OCI-LY3 (cell line): ENCODE measurements at regions not wholly inside any gene's neighbourhood (a gene's known extent, or its start where the extent isn't known, plus 50 kb on each side); places are given as distances from the start of the nearest gene placed in this dataset.

ENCODE experiments used
- H2AFZ ChIP-seq: fragments of 200-600, 300-600 bp; shearing (Covaris generic); 2 replicates; pipeline ENCODE4 v1.6.0; 2014; ENCODE audit warnings: antibody characterized with exemption, low read depth, low read length
- H3K27ac ChIP-seq: fragments of 200-600, 300-600 bp; sonication (generic); 2 replicates; pipeline ENCODE4 v1.5.1; 2014; ENCODE audit warnings: mild to moderate bottlenecking, low read length, moderate library complexity, mixed read lengths
- H3K27me3 ChIP-seq: fragments of 200-600, 300-600 bp; sonication (generic); 2 replicates; pipeline ENCODE4 v1.6.1; 2014; ENCODE audit warnings: low read depth, low read length, mixed read lengths
- H3K36me3 ChIP-seq: fragments of 200-600, 300-600 bp; sonication (generic); replicated peaks from 2 replicates; pipeline ENCODE3; 2014; ENCODE audit warnings: low read depth, low read length, mixed read lengths
- H3K4me1 ChIP-seq: fragments of 300-600, 200-600 bp; sonication (generic); 2 replicates; pipeline ENCODE4 v1.6.1; 2014; ENCODE audit warnings: low read length, mixed read lengths
- H3K4me2 ChIP-seq: fragments of 200-600, 300-600 bp; sonication (generic); 2 replicates; pipeline ENCODE4 v1.6.1; 2014; ENCODE audit warnings: low read length, mixed read lengths
- H3K4me3 ChIP-seq: fragments of 300-600, 200-600 bp; sonication (generic); 2 replicates; pipeline ENCODE4 v1.5.1; 2014; ENCODE audit warnings: antibody characterized with exemption, mild to moderate bottlenecking, low read length, moderate library complexity
- H3K79me2 ChIP-seq: fragments of 300-600, 200-600 bp; shearing (Covaris generic); 2 replicates; pipeline ENCODE4 v1.6.1; 2014; ENCODE audit warnings: mild to moderate bottlenecking, low read length, mixed read lengths
- H3K9ac ChIP-seq: fragments of 300-600, 200-600 bp; shearing (Covaris generic); 2 replicates; pipeline ENCODE4 v1.6.0; 2014; ENCODE audit warnings: mild to moderate bottlenecking, low read length, moderate library complexity
- H3K9me3 ChIP-seq: fragments of 200-600, 300-600 bp; shearing (Covaris generic); 2 replicates; pipeline ENCODE4 v1.6.1; 2014; ENCODE audit warnings: low read length, mixed read lengths; ENCODE audit not compliant: insufficient read depth
- H4K20me1 ChIP-seq: fragments of 200-600, 300-600 bp; sonication (generic); 2 replicates; pipeline ENCODE4 v1.6.1; 2016; ENCODE audit warnings: low read length, mixed read lengths; ENCODE audit not compliant: insufficient read depth
- EZH2phosphoT487 ChIP-seq: fragments of 200-600 bp; shearing (Covaris generic); IDR thresholded peaks from 2 replicates; pipeline ENCODE4 v1.6.1; 2018; ENCODE audit warnings: antibody characterized with exemption, mixed run types, low read depth
- TF ChIP-seq, protein P1 (sequence below): fragments of 200-600, 300-600 bp; sonication (generic); IDR thresholded peaks from 2 replicates; pipeline ENCODE4 v1.5.1; 2014; ENCODE audit warnings: antibody characterized with exemption, low read length, low read depth

DNA sequence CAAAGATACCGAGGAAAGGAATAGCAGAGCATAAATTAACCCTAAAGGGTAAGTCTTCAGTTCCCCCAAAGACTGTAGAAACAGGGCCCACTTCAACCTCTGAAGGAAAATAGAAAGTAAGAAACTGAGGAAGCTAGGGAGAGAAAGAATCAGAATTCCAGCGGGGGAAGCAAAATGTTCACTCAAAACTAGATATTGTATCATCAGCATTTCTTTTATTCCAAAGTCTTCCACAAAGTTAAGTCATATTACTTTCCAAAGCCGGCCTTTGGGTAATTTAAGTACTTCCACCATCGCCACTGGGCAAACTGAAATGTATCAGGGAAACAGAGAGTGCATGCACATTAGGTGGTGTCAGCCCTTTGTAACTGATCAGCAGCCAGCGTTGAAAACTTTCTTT, 88.3 kb downstream of the RSL24D1 start:
- Histone ChIP-seq H3K4me1 (peaks cover 17% of the 10 kb centered on the region), H3K4me2 (peak overlapping the region; percentile 50), H3K9me3 (no peaks in the 10 kb centered on the region), H3K36me3 (no peaks in the 10 kb centered on the region), H4K20me1 (no peaks in the 10 kb centered on the region), H2AFZ (peak overlapping the region; percentile 58), H3K79me2 (no peaks in the 10 kb centered on the region), H3K9ac (no peak overlapping the region), H3K27ac (no peak overlapping the region), H3K4me3 (no peak overlapping the region), H3K27me3 (no peaks in the 10 kb centered on the region)
- TF ChIP-seq EZH2phosphoT487: no peak
- TF ChIP-seq, protein P1, sequence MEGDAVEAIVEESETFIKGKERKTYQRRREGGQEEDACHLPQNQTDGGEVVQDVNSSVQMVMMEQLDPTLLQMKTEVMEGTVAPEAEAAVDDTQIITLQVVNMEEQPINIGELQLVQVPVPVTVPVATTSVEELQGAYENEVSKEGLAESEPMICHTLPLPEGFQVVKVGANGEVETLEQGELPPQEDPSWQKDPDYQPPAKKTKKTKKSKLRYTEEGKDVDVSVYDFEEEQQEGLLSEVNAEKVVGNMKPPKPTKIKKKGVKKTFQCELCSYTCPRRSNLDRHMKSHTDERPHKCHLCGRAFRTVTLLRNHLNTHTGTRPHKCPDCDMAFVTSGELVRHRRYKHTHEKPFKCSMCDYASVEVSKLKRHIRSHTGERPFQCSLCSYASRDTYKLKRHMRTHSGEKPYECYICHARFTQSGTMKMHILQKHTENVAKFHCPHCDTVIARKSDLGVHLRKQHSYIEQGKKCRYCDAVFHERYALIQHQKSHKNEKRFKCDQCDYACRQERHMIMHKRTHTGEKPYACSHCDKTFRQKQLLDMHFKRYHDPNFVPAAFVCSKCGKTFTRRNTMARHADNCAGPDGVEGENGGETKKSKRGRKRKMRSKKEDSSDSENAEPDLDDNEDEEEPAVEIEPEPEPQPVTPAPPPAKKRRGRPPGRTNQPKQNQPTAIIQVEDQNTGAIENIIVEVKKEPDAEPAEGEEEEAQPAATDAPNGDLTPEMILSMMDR: no peak

DNA sequence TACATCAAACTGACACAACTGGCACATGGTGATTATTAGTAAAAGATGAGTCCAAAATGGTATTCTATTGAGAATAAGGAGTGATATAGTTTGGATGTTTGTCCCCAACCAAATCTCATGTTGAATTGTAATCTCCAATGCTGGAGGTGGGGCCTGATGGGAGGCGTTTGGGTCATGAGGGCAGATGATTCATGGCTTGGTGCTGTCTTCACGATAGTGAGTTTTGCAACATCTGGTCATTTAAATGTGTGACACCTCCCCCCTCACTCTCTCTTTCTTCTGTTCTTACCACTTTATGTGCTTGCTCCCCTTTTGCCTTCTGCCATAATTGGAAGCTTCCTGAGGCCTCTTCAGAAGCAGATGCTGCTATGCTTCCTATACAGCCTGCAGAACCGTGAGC, 90.6 kb downstream of the RSL24D1 start:
- TF ChIP-seq, protein P1: no peak
- TF ChIP-seq EZH2phosphoT487: no peak
- H3K36me3 ChIP-seq: no peaks in the 10 kb centered on the region
- H3K27ac ChIP-seq: no peak overlapping the region
- no peaks in the 10 kb centered on the region for H4K20me1 ChIP-seq
- H3K9ac ChIP-seq: no peak overlapping the region
- no peak overlapping the region for H3K4me2 ChIP-seq
- H3K27me3 ChIP-seq: no peaks in the 10 kb centered on the region
- H3K9me3 ChIP-seq: no peaks in the 10 kb centered on the region
- no peaks in the 10 kb centered on the region for H3K79me2 ChIP-seq
- H2AFZ ChIP-seq: no peak overlapping the region
- no peak overlapping the region for H3K4me3 ChIP-seq
- H3K4me1 ChIP-seq: peaks cover 17% of the 10 kb centered on the region

DNA sequence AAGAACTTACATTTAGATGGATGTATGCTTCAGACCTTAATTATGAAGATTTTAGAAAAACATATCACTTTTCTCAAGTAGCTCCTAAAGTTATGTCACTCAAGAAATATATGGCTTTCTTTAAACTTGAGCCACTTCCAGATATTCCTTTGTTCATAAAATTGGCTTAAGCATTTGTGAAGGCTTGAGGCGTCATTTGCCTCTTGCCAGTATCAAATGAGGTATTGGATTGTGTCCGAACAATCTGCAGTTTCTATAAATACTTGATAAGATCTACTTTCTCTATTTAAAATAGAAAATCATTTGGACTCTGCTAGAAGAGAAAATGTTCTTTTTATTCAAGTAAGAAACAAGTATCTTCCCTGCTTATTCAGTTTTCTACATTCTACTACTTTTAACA, 102.6 kb downstream of the RSL24D1 start:
- Histone ChIP-seq H3K4me1 (no peaks in the 10 kb centered on the region), H3K27me3 (no peaks in the 10 kb centered on the region), H3K4me2 (no peak overlapping the region)

DNA sequence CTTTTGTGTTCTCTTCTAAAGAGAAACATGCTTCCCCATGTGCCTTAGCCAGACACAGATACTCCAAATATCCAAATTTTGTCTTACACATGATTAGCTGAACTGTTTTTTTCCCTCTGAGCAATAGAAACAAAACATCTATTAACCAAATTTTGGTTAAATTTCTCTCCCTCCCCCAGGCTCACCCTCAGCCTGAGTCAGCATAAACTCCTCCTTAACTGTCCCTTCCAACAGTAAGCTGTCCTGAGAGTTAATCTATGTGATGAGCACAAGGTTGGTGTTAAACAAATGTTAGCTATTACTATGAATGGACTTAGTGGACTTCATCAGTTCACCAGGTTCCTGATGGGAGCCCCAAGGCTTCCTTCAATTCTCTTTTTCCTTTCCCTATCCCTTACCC, 108.5 kb downstream of the RSL24D1 start:
- no peaks in the 10 kb centered on the region for H3K9me3 ChIP-seq
- H3K4me2 ChIP-seq: no peak overlapping the region
- TF ChIP-seq EZH2phosphoT487: no peak
- TF ChIP-seq, protein P1: no peak
- no peaks in the 10 kb centered on the region for H3K4me1 ChIP-seq
- no peaks in the 10 kb centered on the region for H4K20me1 ChIP-seq
- H3K79me2 ChIP-seq: no peaks in the 10 kb centered on the region
- no peak overlapping the region for H3K27ac ChIP-seq
- no peak overlapping the region for H3K4me3 ChIP-seq
- H3K27me3 ChIP-seq: no peaks in the 10 kb centered on the region
- no peak overlapping the region for H2AFZ ChIP-seq
- no peaks in the 10 kb centered on the region for H3K36me3 ChIP-seq
- H3K9ac ChIP-seq: no peak overlapping the region

More for the DNA sequence above, 102.6 kb downstream of the RSL24D1 start:
- Histone ChIP-seq H3K36me3 (no peaks in the 10 kb centered on the region), H3K9me3 (no peaks in the 10 kb centered on the region), H3K9ac (no peak overlapping the region), H4K20me1 (no peaks in the 10 kb centered on the region), H3K79me2 (no peaks in the 10 kb centered on the region), H2AFZ (no peak overlapping the region), H3K4me3 (no peak overlapping the region), H3K27ac (no peak overlapping the region)
- TF ChIP-seq, protein P1: no peak
- TF ChIP-seq EZH2phosphoT487: no peak
